Transverse colon (tissue), 4 donors: ENCODE measurements at regions not wholly inside any gene's neighbourhood (a gene's known extent, or its start where the extent isn't known, plus 50 kb on each side); places are given as distances from the start of the nearest gene placed in this dataset.

Experiments
- CTCF ChIP-seq, 5 experiments: fragments of 200-600 bp in 3 of 5; fragments of 450-650 bp in 2 of 5; sonication (generic) in 3 of 5; IDR thresholded peaks; 1 replicate in 2 of 5; 2 replicates in 3 of 5; pipeline ENCODE4 v1.5.1; 2016 to 2017; ENCODE audit warnings: antibody characterized with exemption in 5 of 5, inconsistent platforms in 3 of 5, mild to moderate bottlenecking in 2 of 5, moderate library complexity in 1 of 5
- EP300 ChIP-seq: sonication (generic); formaldehyde crosslinking; IDR thresholded peaks from one replicate; pipeline ENCODE4 v1.6.1; 2017; ENCODE audit warnings: antibody characterized with exemption, low read depth
- POLR2A ChIP-seq: fragments of 450-650 bp; IDR thresholded peaks from one replicate; pipeline ENCODE4 v1.6.1; 2016; ENCODE audit warnings: antibody characterized with exemption, mild to moderate bottlenecking, moderate library complexity
- POLR2AphosphoS5 ChIP-seq, 3 donors: sonication (generic); formaldehyde crosslinking; IDR thresholded peaks; one replicate each; pipeline ENCODE4 v1.6.1; 2016; ENCODE audit warnings: antibody characterized with exemption in 3 of 3

GRCh38 chr5:160506006-160507004 is 84.7 kb downstream of the PTTG1 start:
- TF ChIP-seq CTCF (IDR thresholded peaks at IDR 0.05) (no peak), POLR2A (no peak), POLR2AphosphoS5 (IDR thresholded peaks at IDR 0.05) (no peak), EP300 (no peak)
